ENCODE measurements at regions not wholly inside any gene's neighbourhood (a gene's known extent, or its start where the extent isn't known, plus 50 kb on each side); places are given as distances from the start of the nearest gene placed in this dataset.
A peak's percentile ranks its signal among the peaks of the same experiment; 100 is the strongest.

GRCh38 chrX:14124562-14124961 lies 94.9 kb upstream of the GEMIN8 start:
- DNase-seq = no peak

GRCh38 chrX:14095702-14096101 lies 66.0 kb upstream of the GEMIN8 start:
- DNase-seq = peak; percentile 62

- no peak for DNase-seq
Measured at GRCh38 chrX:14094191-14094590, 64.5 kb upstream of the GEMIN8 start.

- no peak for DNase-seq
Measured at GRCh38 chrX:14084466-14084865, 54.8 kb upstream of the GEMIN8 start.

GRCh38 chrX:14083783-14084182 lies 54.1 kb upstream of the GEMIN8 start:
- no peak for DNase-seq

DNA sequence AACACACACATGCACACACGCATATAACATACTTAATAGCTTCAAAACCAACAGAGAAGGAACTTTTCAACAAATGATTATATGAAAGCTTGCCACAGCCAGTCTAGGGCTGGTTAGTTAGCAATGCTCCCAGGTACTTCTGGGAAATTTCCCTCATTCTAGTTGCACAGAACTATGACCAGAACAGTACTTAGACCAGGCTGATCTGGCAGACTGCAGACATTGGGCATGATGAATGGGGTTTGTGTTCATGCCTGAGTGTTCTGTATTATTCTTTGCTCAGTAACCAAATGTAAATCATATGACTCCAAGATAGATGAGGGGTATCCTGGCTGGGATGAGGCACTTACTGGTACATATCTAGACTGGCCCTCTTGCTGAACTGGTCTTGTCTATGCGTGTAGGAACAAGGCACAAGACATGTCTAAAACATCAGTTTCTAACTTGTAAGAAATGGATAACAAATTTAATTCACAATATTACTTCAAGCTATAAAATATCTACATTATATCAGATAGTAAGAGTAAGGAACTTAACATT lies 50.3 kb upstream of the GEMIN8 start:
- no peak for DNase-seq

All from activated CD4-positive, alpha-beta T cell treated with anti-CD3 and anti-CD28 coated beads, Interleukin-10, Interleukin-2, amounts not matched to agents 100 ng/mL and 50 ng/mL, durations not matched to agents 16 hours and 8 hours (primary cell).